ENCODE measurements at regions not wholly inside any gene's neighbourhood (a gene's known extent, or its start where the extent isn't known, plus 50 kb on each side); places are given as distances from the start of the nearest gene placed in this dataset.

- TF ChIP-seq CTCF (IDR thresholded peaks at IDR 0.05) (no peak), POLR2A (IDR thresholded peaks at IDR 0.05) (no peak)
Measured at GRCh38 chr21:38611277-38611676, 113.0 kb upstream of the ERG start.
